HG03571 (cell line): ENCODE measurements at regions not wholly inside any gene's neighbourhood (a gene's known extent, or its start where the extent isn't known, plus 50 kb on each side); places are given as distances from the start of the nearest gene placed in this dataset.

Experiments used
- ATAC-seq: cut with Tn5 transposase; IDR thresholded peaks from one replicate; pipeline ENCODE4 v1.9.1; 2021; ENCODE audit not compliant: unreplicated experiment

DNA sequence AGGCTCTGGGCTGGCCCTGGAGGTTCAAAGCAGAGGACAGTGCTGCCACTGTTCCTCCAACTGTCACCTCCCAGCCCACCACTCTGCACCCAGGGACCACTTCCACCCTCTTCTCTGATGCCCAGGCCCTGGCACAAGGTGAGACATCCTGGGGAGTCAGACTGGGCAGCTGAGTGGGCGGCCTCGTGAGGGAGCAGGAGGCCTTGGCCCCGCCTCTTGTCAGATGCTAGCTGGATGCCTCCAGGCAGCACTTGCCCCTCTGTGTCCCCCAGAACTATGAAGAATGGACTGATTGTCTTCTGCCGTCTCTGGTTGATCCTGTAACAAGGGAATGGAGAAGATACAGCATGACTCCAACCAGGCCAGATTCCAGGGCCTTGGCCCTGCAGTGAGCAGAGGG is 191.0 kb upstream of the LINGO1 start:
- no peak for ATAC-seq

DNA sequence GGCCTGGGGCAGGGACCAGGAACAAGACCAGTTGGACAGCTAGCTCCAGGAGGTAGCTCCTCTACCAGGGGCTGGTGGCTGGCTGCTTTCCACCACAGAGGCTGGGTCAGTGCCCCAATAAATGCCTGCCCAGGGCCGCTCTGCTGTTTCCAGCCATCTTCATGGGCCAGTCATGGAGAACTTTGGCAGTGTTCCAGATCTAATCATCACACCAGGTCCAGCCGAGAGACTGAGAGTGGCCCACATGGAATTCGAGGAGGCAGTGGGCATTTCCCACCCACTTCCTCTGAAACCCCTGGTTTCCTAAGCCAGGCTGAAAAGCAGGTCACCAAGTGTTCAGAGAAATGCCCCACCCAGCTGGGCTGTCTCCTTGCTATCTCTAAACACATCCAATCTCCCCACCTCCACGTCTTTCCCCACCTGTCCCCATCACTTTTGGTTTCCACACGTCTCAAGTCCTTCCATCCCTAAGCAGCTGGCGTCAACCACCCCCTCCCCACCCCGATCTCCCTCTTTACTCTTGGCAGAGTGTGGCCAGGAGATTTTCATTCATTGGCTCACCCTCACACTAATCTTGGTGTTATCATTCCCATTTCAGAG is 190.0 kb upstream of the LINGO1 start:
- no peak for ATAC-seq

DNA sequence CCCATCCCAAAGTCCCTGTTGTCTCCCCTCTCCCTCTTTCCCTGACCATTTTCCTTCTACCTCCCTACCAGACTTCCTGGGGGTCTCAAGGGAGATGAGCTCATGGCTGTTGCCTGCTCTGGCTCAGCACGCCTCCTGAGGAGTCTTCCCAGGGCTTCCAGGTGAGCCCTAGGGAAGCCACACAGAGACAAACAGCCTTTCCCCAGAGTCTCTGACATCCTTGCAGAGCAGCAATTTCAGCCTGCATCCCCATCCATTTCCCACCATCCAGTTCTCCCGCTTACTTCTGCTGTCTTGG is 189.2 kb upstream of the LINGO1 start:
- no peak for ATAC-seq

DNA sequence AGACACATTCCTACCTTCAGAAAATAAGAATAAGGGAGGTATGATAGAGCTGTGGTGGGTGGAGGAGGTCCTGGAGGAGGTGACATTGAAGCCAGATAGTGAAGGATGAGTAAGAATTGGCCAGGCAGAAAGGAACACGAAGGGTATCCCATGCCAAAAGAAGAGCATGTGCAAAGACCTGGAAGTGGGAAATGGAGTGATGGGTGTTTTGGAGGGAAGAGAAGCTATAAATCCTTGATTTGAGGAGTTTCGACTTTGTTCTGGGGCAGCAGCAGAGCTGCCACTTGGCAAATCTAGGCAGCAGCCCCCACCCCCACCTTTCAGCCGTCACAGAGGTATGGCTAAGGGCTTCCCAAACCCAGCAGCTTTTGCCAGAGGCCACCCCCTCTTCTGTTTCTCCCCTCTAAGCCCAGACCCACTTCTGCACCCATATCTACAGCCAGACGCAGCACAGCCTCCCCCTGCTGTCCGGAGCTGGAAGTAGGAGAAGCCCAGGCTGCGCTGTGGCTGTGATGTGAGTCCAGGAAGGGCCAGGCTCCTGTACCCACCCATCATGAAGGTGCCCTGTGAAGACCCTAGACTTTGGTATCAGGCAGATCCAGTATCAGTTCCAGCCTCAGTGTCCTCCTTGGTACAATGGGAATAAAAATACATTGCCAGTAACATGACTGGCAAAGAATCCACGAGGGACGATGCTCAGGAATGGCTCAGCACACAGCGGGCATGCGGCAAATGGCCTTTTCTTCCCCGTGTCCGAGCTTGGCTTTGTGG is 188.7 kb upstream of the LINGO1 start:
- ATAC-seq, result no peak

DNA sequence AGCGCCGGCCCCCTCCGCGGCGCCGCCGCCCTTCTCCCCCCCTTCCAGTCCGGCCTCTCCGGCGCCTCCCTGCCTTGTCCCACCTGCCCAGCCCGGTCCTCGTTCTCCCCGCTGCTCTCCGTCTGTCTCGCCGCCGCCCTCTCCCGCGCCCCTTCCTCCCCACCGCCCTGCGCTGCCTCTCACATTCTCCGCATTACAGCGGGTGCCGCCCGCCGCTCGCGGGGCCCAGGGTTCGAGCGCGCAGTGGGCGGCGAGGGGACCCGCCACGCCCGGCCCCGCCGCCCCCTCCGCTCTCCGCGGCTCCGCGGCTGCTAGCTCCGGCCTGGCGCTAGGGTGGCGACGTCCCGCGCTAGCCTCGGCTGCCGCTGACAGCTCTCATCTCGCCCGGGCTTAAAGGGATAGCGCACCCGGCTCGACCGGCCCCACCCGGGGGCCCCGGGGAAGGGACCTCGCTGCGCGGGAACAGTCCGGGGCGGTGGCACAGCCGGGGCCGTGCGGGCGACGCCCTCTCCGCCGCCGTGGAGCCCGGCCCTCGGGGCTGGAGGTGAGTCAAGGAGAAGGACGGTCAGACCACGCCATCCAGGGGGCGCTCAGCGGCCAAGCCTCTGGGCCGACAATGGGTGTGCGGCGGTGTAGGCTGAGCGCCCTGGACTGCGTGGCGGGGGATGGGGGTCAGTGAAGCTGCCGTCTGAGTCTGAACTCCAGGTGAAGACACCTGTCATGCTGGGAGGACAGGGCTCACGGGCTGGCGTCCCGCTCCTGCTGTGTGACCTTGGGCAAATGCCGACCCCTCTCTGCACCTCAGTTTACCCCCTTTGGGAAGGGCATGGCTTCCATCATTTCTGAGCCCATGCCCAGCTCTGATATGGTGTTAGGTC is 187.4 kb upstream of the LINGO1 start:
- no peak for ATAC-seq

DNA sequence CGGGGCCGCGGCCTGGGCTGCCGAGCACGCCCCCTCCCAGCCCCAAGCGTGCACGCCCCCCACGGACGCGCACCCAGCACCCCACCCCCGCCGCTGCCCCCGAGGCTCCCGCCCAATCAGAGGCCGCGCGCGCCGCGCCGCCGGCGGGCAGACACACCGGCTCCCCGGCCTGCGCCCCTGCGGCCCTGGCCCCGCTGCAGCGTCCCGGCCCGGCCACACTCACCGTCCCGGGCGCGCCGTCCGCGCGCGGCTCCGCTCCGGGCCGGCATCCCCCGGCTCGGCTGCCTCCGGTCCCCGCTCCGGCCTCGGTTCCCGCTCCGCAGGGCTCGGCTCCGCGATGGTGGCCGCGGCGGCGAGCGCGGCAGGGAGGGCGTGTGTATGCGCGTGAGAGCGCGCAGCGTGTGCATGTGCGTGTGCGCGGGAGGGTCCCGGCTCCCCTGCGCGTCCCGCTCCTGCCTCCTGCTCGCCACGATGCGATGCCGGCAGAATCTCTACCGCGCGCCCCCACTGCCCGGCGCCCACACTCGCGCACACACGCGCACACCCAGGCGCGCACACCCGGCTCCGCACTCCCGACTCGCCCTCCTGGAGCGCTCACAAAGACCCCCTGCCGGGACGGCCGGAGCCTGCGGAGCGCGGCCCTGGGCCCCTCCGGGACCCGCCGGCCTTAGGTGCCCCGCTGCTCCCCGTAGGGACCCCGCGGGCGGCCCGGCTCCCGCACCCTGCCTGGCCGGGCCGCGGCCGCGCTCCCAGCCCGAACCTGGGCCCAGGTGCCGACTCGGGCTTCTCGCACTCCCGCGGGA is 186.5 kb upstream of the LINGO1 start:
- ATAC-seq, result no peak

DNA sequence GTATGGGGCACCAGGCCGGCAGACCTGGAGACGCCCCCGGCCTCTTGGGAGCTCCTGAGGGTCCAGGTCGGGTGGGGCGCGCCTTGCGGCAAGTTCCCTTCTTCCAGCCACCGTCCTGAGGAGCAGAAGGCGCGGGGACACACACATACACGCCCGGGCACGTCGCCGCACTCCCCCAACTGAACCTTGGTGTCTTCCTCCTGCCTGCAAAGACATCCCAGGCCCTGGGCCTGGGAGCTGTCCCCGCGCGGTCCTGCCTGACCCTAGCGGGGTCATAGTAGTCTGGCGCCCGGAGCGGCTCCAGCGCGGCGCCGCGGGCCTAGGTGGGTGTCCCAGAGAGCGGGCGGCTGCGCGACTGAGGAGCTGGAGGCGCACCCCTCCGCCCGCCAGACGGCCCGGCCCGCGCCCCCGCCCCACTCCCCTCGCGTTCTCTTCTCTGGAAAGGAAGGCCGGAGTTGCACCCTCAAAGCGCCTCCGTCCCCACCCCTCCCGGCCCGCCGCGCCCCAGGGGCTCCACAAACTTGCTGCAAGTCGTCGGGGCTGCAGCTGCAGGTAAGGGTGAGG is 185.9 kb upstream of the LINGO1 start:
- ATAC-seq, result no peak

DNA sequence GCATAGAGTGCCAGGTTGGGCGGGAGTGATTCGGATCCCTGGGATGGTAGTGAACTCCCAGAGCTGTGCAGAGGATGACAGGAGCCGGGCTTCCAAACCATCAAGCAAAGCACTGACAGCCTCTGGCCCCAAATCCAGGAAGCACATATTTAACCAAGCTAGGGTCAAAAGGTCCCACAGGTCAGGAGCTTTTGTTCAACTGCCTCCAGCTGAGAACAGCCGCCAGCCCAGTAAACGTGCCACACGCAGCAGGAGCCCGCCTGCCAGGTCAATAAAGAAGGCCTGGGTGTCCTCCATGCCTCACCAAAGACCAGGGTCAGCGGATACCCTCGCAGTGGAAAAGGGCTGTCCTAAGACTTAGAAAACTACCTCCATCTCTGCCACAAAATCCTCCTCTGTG is 184.7 kb upstream of the LINGO1 start:
- no peak for ATAC-seq

DNA sequence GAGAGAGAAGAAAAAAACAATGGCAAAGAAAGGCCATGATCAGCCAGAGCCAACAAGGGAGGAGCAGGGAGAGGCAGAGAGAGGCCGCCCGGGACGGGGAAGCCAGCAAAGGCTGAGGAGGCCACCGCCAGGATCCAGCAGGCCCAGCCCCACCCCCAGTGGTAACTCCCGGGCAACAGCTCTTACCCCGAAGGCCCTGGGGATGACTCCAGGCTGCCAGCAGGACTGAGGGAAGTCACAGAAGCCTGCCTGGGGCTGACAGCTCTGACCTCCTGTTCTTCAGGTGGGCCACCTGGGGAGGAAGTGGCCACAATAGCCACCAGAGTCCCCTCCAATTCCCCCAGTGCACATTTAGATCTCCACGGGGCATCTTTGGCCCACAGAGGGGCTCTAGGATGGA is 184.3 kb upstream of the LINGO1 start:
- no peak for ATAC-seq

DNA sequence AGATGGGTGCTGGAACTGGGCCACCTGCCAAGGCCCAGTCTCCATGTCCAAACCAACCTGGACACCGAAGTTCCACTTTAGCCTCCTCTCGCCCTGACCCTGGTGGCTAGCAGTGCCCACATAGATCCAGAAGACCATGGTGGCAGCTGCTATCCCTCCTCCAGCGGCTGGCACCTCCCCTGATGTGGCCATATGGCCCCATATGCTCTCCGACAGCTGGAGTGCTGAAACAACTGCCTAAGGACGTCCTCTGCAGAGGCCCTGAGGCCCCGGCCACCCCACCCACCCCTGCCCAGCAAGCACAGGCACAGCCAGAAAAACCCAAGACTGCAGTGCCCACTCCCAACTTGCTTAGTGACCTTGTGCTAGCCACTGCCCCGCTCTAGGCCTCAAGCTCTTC is 182.3 kb upstream of the LINGO1 start:
- no peak for ATAC-seq

DNA sequence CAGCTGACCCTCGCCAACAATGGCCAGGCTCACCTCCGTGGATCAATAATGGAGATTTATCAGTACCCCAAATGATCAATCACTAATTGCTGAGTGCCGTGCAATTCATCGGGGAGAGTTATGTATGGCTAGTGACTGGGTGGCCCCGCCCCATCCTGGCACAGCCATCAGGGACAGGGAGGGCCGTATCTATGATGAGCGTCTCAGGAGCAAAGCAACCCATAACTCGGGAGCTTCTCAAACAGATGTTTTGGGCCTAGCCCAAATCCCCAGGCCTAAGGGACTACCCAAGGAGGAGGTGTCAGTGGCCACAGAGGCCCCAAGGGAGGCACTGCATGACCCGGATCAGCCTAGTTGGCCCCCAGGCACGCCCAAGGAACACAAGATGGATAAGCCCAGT is 180.0 kb upstream of the LINGO1 start:
- no peak for ATAC-seq

DNA sequence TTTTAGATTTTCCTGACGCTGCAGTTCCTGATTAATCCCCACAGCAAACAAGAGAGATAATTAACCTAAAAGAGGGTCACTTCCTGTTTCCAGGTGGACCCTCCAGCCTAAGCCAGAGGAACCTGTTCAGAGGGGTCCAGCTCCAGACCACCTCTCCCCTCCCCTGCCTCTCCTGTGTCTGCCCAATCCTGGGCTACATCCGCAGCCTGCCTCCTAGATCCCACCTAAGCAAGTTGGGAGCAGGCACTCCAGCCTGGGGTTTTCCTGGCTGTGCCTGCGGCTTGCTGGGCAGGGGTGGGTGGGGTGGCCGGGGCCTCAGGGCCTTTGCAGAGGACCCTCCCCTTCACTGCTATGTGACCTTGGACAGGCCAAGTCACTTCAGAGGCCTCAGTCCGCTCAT is 178.6 kb upstream of the LINGO1 start:
- ATAC-seq, result no peak

DNA sequence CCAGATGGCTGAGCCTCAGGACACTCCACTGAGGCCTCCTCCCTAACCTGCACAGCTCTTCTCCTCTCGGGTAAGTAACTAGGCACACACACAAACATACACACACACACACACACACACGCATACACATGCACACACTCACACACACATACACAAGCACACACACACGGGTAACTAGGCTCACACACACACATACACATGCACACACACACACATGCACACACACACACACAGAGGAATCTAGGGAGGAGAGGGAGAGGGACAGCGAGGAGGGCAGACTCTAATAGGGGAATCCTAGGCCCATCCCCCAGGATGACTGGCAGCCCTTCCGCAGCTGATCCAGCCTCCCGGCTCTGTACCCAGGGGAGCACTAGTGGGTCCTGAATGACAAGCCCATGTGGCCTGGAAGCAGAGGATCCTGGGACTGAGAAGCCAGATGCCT is 177.4 kb upstream of the LINGO1 start:
- no peak for ATAC-seq

DNA sequence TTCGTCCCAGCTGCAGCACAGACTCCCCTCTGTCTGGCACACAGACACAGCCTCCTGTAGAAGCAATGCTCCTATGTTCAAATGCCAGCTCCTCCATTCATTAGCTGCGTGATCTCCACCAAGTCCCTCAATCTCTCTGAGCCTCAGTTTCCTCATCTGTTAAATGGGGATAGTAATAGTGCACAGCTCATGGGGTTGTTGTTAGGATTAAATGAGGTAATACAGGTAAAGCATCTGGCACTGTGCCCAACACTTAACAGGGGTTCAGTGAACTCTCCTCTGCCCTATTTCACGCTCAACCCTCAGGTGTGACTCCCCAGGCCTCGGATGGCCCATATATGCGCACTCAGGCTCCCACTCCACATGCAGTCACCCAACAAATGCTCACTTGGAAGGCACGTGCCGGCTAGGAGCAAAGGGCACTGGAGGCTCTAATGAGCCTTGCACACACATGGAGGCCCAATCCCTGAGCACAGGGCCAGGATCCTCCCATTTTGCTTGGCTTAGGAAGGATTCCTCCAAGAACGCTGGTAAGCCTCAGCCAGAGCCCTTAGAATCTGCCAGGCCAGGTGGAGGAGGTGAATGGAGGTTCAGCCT is 176.0 kb upstream of the LINGO1 start:
- ATAC-seq, result no peak

DNA sequence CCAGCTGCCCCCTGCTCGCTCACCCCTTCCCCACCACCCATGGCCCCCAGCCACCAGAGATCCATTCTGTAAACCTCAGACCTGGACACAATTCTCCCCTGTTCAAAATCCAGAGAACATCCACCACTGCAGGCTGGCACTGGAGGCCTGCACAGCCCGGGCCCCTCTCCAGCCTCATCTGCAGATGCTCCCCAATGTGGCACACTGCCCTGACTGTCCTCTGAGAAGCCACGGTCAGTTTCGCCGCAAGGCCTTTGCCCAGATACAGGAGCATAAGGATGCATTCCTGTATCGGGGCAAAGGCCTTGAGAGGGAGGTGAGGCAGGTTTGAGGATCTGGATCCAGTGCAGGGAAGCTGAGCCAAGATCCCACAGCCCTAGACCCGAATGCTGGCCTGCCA is 175.4 kb upstream of the LINGO1 start:
- no peak for ATAC-seq

DNA sequence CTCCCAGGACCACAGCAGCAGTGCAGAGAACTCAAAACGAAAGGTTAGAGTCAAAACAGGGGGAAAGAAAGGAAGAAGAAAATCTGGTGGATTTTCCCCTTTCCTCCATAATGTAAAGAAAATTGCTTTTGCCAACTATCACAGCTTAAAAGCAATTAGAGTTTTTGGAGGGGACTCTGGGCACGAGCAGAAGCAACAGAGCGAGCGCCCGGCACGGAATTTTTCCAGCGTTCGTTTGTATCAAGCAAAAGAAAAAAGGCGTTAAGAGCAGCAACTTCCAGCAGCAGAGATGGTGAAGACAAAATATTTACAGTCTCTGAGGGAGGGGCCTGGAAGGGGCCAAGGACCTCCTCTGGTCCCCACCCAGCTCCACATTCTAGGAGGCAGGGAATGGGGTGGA is 174.9 kb upstream of the LINGO1 start:
- no peak for ATAC-seq

DNA sequence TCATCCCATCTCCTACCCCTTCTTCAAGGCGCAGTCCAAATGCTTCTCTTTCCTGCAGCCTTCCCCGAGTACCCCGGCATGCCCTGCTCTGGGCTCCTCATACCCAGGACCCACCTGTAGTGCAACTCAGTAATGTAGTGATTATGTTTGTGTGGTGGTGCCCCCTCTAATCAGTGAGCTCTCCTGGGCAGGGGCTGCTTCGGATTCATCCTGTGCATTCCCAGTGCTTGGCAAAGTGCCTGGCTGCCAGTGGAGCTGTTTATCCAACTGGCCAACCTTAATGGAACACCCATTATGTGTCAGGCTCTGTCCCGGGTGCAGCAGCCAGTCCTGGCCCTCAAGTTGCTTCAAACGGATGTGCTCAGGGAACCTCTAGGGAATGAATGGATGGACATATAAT is 174.4 kb upstream of the LINGO1 start:
- ATAC-seq, result no peak

DNA sequence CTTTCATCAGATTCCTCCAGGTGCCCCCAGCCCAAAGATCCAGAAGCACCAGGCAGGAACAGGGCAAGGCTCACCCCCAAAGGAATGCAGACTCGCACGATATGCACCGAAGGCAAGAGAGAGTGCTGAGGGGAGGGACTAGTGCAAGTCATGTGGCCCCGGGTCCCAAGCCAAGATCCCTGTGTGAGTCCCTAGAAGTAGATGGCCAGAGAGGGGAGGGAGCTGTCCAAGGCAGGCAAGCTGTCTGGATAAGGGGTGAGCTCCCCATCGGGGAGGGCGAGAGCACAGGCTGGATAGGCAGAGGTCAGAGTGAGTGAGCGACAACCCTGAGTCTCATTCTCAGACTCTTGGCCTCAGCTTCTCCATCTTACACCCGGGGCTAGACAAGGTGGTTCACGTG is 171.5 kb upstream of the LINGO1 start:
- ATAC-seq, result no peak

DNA sequence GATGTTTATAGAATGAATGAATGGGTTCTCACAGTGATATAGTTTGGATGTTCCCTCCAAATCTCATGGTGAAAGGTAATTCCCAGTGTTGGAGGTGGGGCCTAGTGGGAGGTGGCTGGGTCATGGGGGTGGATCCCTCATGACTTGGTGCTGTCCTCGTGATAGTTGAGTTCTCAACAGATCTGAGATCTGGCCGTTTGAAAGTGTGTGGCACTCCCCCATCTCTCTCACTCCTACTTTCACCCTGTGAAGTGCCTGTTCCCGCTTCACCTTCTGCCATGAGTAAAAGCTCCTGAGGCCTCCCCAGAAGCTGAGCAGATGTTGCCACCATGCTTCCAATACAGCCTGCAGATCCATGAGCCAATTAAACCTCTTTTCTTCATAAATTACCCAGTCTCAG is 170.8 kb upstream of the LINGO1 start:
- no peak for ATAC-seq

DNA sequence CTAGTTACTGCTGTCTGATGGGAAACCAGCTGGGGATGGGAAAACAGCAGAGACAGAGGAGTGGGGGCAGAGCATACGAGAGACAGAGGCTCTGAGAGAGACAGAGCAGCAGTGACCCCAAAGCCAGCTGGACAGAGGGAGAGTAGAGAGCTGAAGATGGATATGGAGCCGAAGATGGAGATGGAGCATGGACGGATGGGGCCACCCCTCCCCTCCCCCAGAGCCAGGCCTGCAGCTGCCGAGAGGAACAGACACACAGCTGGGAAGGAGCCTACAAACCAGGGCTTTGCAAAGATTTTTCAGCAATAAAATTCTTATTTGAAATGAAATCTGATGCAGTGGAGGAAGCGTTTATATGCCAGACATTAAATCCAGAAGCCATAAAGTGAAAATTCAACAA is 167.6 kb upstream of the LINGO1 start:
- ATAC-seq, result no peak

DNA sequence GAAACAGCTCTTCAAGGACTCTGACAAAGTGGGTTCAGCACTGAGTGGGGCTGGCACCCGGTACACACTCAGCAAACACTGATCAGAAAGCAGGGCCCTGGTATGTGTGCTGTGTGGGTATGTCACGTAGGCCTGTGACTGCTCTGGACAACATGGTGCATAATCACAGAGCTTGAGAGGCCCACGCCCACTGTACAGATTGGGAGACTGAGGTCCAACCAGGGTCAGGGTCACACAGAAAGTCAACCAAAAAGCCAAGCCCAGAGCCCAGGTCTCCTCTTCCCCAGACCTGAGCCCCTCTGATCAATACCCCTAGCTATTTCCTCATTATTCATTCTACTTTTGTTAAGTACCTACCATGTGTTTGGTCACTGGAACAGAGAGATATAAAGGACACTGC is 166.1 kb upstream of the LINGO1 start:
- ATAC-seq, result no peak
